ENCODE measurements at regions not wholly inside any gene's neighbourhood (a gene's known extent, or its start where the extent isn't known, plus 50 kb on each side); places are given as distances from the start of the nearest gene placed in this dataset.
"Not testable (repeated sequence)": the region's sequence is repeated elsewhere in the genome, so short reads cannot be mapped to it uniquely, and the experiment has no call there.

- H4K8ac ChIP-seq (ENCODE audit: low read depth, low read length), result no peak overlapping the region
- no CpG with 5 or more reads among the region's 6 CpGs for WGBS, 2 donors (ENCODE audit: extremely low coverage in 2 of 2, insufficient read length in 2 of 2, insufficient replicate concordance in 1 of 2)
- H3K4ac ChIP-seq (ENCODE audit: low read length), result no peak overlapping the region
- no peak overlapping the region for H2BK12ac ChIP-seq (ENCODE audit: low read length)
- H2BK15ac ChIP-seq (ENCODE audit: low read length), result no peak overlapping the region
- H3K79me1 ChIP-seq (ENCODE audit: low read depth, low read length), result no peaks in the 10 kb centered on the region
- no peak for DNase-seq (ENCODE audit: low spot score)
- no peak overlapping the region for H3K27ac ChIP-seq (replicated peaks; ENCODE audit: low read length)
- H2BK120ac ChIP-seq (ENCODE audit: low read depth, low read length), result no peak overlapping the region
- no peak overlapping the region for H3K23ac ChIP-seq (ENCODE audit: low read depth, low read length, poor library complexity)
- peaks cover 0 to 2% of the 10 kb centered on the region in 2 donors for H3K4me1 ChIP-seq (ENCODE audit: control insufficient read depth in 2 of 2, insufficient read depth in 1 of 2, low read depth in 1 of 2, low read length in 2 of 2)
- H3K9ac ChIP-seq (ENCODE audit: low read depth, low read length, poor library complexity), result no peak overlapping the region
- no peaks in the 10 kb centered on the region for H3K27me3 ChIP-seq (ENCODE audit: control insufficient read depth in 3 of 3, insufficient read depth in 3 of 3, low read depth in 1 of 3, low read length in 3 of 3)
- H3K4me3 ChIP-seq (ENCODE audit: low read length in 2 of 2), result no peak overlapping the region
- no peak overlapping the region for H3K4me2 ChIP-seq (ENCODE audit: insufficient read depth, low read length, poor library complexity, severe bottlenecking)
- H4K91ac ChIP-seq (ENCODE audit: low read depth, low read length, poor library complexity), result no peak overlapping the region
- peaks cover 0 to 2% of the 10 kb centered on the region in 2 donors for H3K36me3 ChIP-seq (replicated peaks in 1 of 2; ENCODE audit: control insufficient read depth in 2 of 2, insufficient read depth in 2 of 2, low read length in 2 of 2)
- H3K18ac ChIP-seq (ENCODE audit: low read length), result no peak overlapping the region
- H3K14ac ChIP-seq (ENCODE audit: low read length), result no peak overlapping the region
- no peak overlapping the region for H2AK5ac ChIP-seq (ENCODE audit: low read depth, low read length)
- no peaks in the 10 kb centered on the region for H3K9me3 ChIP-seq (replicated peaks in 1 of 2; ENCODE audit: control insufficient read depth in 2 of 2, insufficient read depth in 1 of 2, low read depth in 1 of 2, low read length in 2 of 2)
- no peak overlapping the region for H2BK5ac ChIP-seq (ENCODE audit: low read length)
- H2AFZ ChIP-seq (ENCODE audit: low read length), result no peak overlapping the region
Measured at GRCh38 chr9:97153967-97154366, 115.0 kb upstream of the CTSV start.

- not testable (repeated sequence) for H4K91ac ChIP-seq (ENCODE audit: low read depth, low read length, poor library complexity); H2BK12ac ChIP-seq (ENCODE audit: low read length); H2BK5ac ChIP-seq (ENCODE audit: low read length); H2AFZ ChIP-seq (ENCODE audit: low read length); H3K79me1 ChIP-seq (ENCODE audit: low read depth, low read length); H3K27ac ChIP-seq (replicated peaks; ENCODE audit: low read length); H3K36me3 ChIP-seq (replicated peaks in 1 of 2; ENCODE audit: control insufficient read depth in 2 of 2, insufficient read depth in 2 of 2, low read length in 2 of 2); DNase-seq (ENCODE audit: low spot score); H3K4me3 ChIP-seq (ENCODE audit: low read length in 2 of 2); H3K9me3 ChIP-seq (replicated peaks in 1 of 2; ENCODE audit: control insufficient read depth in 2 of 2, insufficient read depth in 1 of 2, low read depth in 1 of 2, low read length in 2 of 2); H3K9ac ChIP-seq (ENCODE audit: low read depth, low read length, poor library complexity); H3K27me3 ChIP-seq (ENCODE audit: control insufficient read depth in 3 of 3, insufficient read depth in 3 of 3, low read depth in 1 of 3, low read length in 3 of 3); H3K14ac ChIP-seq (ENCODE audit: low read length); H2AK5ac ChIP-seq (ENCODE audit: low read depth, low read length); H2BK15ac ChIP-seq (ENCODE audit: low read length); H3K23ac ChIP-seq (ENCODE audit: low read depth, low read length, poor library complexity); H3K4me2 ChIP-seq (ENCODE audit: insufficient read depth, low read length, poor library complexity, severe bottlenecking); H2BK120ac ChIP-seq (ENCODE audit: low read depth, low read length); H3K18ac ChIP-seq (ENCODE audit: low read length); H4K8ac ChIP-seq (ENCODE audit: low read depth, low read length); H3K4ac ChIP-seq (ENCODE audit: low read length); H3K4me1 ChIP-seq (ENCODE audit: control insufficient read depth in 2 of 2, insufficient read depth in 1 of 2, low read depth in 1 of 2, low read length in 2 of 2)
- WGBS, 2 donors (ENCODE audit: extremely low coverage in 2 of 2, insufficient read length in 2 of 2, insufficient replicate concordance in 1 of 2), result no CpG with 5 or more reads among the region's 5 CpGs
Measured at GRCh38 chr9:97153160-97153559, 114.2 kb upstream of the CTSV start.

GRCh38 chr9:97150471-97150870 lies 111.5 kb upstream of the CTSV start:
- H3K36me3 ChIP-seq (replicated peaks in 1 of 2; ENCODE audit: control insufficient read depth in 2 of 2, insufficient read depth in 2 of 2, low read length in 2 of 2); H2AK5ac ChIP-seq (ENCODE audit: low read depth, low read length); H3K4me2 ChIP-seq (ENCODE audit: insufficient read depth, low read length, poor library complexity, severe bottlenecking); H2BK12ac ChIP-seq (ENCODE audit: low read length); H4K8ac ChIP-seq (ENCODE audit: low read depth, low read length); H3K27me3 ChIP-seq (ENCODE audit: control insufficient read depth in 3 of 3, insufficient read depth in 3 of 3, low read depth in 1 of 3, low read length in 3 of 3); H3K23ac ChIP-seq (ENCODE audit: low read depth, low read length, poor library complexity); H3K9me3 ChIP-seq (replicated peaks in 1 of 2; ENCODE audit: control insufficient read depth in 2 of 2, insufficient read depth in 1 of 2, low read depth in 1 of 2, low read length in 2 of 2); H3K18ac ChIP-seq (ENCODE audit: low read length); DNase-seq (ENCODE audit: low spot score); H2BK15ac ChIP-seq (ENCODE audit: low read length); H3K27ac ChIP-seq (replicated peaks; ENCODE audit: low read length); H3K9ac ChIP-seq (ENCODE audit: low read depth, low read length, poor library complexity); H4K91ac ChIP-seq (ENCODE audit: low read depth, low read length, poor library complexity); H2AFZ ChIP-seq (ENCODE audit: low read length); H3K14ac ChIP-seq (ENCODE audit: low read length); H2BK5ac ChIP-seq (ENCODE audit: low read length); H3K4me1 ChIP-seq (ENCODE audit: control insufficient read depth in 2 of 2, insufficient read depth in 1 of 2, low read depth in 1 of 2, low read length in 2 of 2); H3K4me3 ChIP-seq (ENCODE audit: low read length in 2 of 2); H3K79me1 ChIP-seq (ENCODE audit: low read depth, low read length); H3K4ac ChIP-seq (ENCODE audit: low read length); H2BK120ac ChIP-seq (ENCODE audit: low read depth, low read length): not testable (repeated sequence)
- no CpG with 5 or more reads among the region's 2 CpGs for whole genome bisulfite sequencing, 2 donors (ENCODE audit: extremely low coverage in 2 of 2, insufficient read length in 2 of 2, insufficient replicate concordance in 1 of 2)

GRCh38 chr9:97148428-97148827 lies 109.5 kb upstream of the CTSV start:
- not testable (repeated sequence) for H4K8ac ChIP-seq (ENCODE audit: low read depth, low read length); H3K4ac ChIP-seq (ENCODE audit: low read length); H2BK12ac ChIP-seq (ENCODE audit: low read length); H3K4me3 ChIP-seq (ENCODE audit: low read length in 2 of 2); H3K18ac ChIP-seq (ENCODE audit: low read length); H3K27ac ChIP-seq (replicated peaks; ENCODE audit: low read length); H3K36me3 ChIP-seq (replicated peaks in 1 of 2; ENCODE audit: control insufficient read depth in 2 of 2, insufficient read depth in 2 of 2, low read length in 2 of 2); H3K79me1 ChIP-seq (ENCODE audit: low read depth, low read length); H2BK15ac ChIP-seq (ENCODE audit: low read length); H3K23ac ChIP-seq (ENCODE audit: low read depth, low read length, poor library complexity); H3K14ac ChIP-seq (ENCODE audit: low read length); H3K9ac ChIP-seq (ENCODE audit: low read depth, low read length, poor library complexity); H3K27me3 ChIP-seq (ENCODE audit: control insufficient read depth in 3 of 3, insufficient read depth in 3 of 3, low read depth in 1 of 3, low read length in 3 of 3); H2BK120ac ChIP-seq (ENCODE audit: low read depth, low read length); H2AK5ac ChIP-seq (ENCODE audit: low read depth, low read length); H2AFZ ChIP-seq (ENCODE audit: low read length); H2BK5ac ChIP-seq (ENCODE audit: low read length); H3K4me2 ChIP-seq (ENCODE audit: insufficient read depth, low read length, poor library complexity, severe bottlenecking); DNase-seq (ENCODE audit: low spot score); H4K91ac ChIP-seq (ENCODE audit: low read depth, low read length, poor library complexity); H3K4me1 ChIP-seq (ENCODE audit: control insufficient read depth in 2 of 2, insufficient read depth in 1 of 2, low read depth in 1 of 2, low read length in 2 of 2); H3K9me3 ChIP-seq (replicated peaks in 1 of 2; ENCODE audit: control insufficient read depth in 2 of 2, insufficient read depth in 1 of 2, low read depth in 1 of 2, low read length in 2 of 2)
- no CpG with 5 or more reads among the region's 3 CpGs for WGBS, 2 donors (ENCODE audit: extremely low coverage in 2 of 2, insufficient read length in 2 of 2, insufficient replicate concordance in 1 of 2)
